ENCODE measurements at regions not wholly inside any gene's neighbourhood (a gene's known extent, or its start where the extent isn't known, plus 50 kb on each side); places are given as distances from the start of the nearest gene placed in this dataset.

DNA sequence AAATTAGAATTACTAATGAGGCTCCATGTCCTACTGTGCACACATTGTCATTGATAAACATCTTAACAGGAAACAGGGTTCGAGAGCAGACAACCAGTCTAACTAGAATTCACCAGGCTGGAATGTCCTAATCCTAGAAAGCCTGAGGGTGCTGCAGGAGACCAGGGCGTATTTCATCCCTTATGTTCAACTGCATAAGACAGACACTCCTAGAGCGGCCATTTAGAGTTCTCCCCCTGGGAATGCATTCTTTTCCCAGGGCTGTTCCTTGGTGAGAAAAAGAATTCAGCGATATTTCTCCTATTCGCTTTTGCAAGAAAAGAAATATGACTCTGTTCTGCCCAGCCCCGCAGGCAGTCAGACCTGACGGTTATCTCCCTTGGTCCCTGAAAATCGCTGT, 486.0 kb downstream of the REEP3 start:
- TF ChIP-seq, protein P1, sequence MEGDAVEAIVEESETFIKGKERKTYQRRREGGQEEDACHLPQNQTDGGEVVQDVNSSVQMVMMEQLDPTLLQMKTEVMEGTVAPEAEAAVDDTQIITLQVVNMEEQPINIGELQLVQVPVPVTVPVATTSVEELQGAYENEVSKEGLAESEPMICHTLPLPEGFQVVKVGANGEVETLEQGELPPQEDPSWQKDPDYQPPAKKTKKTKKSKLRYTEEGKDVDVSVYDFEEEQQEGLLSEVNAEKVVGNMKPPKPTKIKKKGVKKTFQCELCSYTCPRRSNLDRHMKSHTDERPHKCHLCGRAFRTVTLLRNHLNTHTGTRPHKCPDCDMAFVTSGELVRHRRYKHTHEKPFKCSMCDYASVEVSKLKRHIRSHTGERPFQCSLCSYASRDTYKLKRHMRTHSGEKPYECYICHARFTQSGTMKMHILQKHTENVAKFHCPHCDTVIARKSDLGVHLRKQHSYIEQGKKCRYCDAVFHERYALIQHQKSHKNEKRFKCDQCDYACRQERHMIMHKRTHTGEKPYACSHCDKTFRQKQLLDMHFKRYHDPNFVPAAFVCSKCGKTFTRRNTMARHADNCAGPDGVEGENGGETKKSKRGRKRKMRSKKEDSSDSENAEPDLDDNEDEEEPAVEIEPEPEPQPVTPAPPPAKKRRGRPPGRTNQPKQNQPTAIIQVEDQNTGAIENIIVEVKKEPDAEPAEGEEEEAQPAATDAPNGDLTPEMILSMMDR (IDR thresholded peaks at IDR 0.05), result no peak
- TF ChIP-seq EZH2 (IDR thresholded peaks at IDR 0.05; ENCODE audit: borderline replicate concordance, insufficient read depth, low read depth, low read length, poor library complexity, severe bottlenecking), result no peak

All from B cell (primary cell).